PC-3 (cell line): ENCODE measurements at regions not wholly inside any gene's neighbourhood (a gene's known extent, or its start where the extent isn't known, plus 50 kb on each side); places are given as distances from the start of the nearest gene placed in this dataset.

Experiments
- CTCF ChIP-seq: fragments of 300-600 bp; sonication (generic); conservative IDR thresholded peaks from 2 replicates; pipeline ENCODE4 v1.5.1; 2017; ENCODE audit warnings: antibody characterized with exemption, low read depth, mild to moderate bottlenecking, low read length
- EZH2 ChIP-seq: fragments of 300-600 bp; sonication (generic); IDR thresholded peaks from one replicate; pipeline ENCODE4 v1.6.1; 2017; ENCODE audit warnings: antibody characterized with exemption, mild to moderate bottlenecking, low read length; ENCODE audit not compliant: unreplicated experiment

- TF ChIP-seq CTCF (no peak), EZH2 (no peak)
Observed at GRCh38 chr13:74280093-74280794, 146.0 kb upstream of the KLF12 start.
